GM21367 (cell line): ENCODE measurements at regions not wholly inside any gene's neighbourhood (a gene's known extent, or its start where the extent isn't known, plus 50 kb on each side); places are given as distances from the start of the nearest gene placed in this dataset.

ENCODE experiments used
- ATAC-seq: cut with Tn5 transposase; IDR thresholded peaks from one replicate; pipeline ENCODE4 v1.9.1; 2021; ENCODE audit not compliant: unreplicated experiment

DNA sequence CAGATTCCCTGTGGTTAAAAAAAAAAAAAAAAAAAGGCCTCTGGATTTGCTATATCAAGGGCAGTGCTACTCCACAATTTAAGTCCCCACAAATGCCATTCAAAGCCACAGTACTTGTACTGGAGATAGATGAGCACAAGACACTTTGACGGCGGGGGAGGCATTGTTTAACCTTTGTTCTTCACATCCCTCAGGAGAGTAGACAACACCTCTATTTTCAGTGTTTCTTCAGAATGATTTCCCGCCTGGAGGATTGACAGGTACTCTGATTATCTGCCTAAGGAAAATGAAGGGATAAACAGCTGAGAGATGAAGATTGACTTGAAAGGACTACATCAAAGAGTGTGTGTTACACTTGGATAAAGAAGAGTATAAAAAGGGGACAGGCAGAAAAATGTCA, 58.7 kb downstream of the OTOL1 start:
- ATAC-seq: no peak

DNA sequence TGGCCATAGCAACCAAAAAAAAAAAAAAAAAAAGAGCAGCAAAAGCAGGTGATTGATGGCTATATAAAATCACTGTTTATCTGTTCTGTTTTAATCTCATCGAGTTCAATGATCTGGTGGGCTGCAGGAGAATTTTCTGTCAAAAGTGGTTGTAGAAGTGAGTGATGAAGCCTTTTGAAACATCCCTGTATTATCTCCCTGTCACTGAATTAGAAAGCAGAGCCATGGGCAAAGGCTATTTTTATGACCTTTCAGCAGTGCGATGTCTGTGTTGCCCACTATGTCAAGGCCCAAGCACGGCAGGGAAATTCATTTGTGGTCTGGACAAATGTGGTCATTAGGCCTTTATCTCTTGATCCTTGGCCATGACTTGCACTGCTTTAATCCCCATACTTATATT, 59.9 kb downstream of the OTOL1 start:
- ATAC-seq: no peak

DNA sequence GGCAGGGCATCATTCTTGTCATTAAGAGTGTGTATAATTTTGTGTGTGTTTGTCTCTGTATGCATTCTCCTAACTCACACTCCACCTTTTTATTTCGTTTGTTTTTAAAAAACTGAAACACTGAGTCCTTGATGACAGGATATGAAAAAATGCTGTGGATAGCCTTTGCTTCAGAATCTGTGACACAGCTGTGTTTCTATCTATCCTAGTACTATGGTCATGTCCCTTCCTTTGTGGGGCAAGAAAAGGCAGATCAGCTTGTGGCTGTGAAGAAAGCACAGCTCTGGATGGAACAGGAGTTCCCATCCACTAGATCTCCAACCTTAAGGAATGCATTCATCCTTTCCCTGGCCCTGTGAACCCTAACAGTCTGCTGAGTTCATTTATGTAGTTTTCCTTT, 60.3 kb downstream of the OTOL1 start:
- ATAC-seq: no peak

DNA sequence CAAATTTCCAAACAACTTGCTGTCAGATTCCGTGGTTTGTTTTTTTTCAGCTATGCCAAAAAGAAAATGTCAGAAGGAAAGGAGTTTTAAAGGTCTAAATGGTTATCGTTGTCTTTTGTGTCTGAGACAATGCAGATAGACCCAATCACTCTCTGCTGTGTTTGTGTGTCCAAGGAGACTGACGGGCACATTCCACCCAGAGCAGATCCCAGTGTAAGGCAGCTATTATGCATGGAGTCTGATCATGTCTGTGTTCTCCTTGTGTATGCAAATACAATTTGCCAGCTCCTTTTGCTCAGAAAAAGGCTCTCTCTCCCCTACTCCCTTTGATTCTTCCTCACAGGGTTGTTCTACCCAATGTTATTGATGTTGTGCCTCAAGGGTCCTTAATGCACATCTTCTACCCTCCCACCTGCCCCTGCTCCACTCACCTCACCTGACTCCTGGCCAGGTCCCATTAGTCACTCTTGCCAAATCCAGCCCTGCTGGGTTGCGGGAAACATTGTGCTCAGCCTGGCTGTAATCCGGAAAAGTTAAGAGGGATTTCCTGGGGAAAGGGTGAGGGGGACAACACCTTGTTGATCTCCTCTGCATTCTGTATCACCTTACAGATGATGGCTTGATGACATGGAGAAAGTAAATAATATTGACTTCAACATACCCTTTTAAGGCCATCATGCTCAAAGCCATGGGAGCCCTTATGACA, 61.0 kb downstream of the OTOL1 start:
- no peak for ATAC-seq

DNA sequence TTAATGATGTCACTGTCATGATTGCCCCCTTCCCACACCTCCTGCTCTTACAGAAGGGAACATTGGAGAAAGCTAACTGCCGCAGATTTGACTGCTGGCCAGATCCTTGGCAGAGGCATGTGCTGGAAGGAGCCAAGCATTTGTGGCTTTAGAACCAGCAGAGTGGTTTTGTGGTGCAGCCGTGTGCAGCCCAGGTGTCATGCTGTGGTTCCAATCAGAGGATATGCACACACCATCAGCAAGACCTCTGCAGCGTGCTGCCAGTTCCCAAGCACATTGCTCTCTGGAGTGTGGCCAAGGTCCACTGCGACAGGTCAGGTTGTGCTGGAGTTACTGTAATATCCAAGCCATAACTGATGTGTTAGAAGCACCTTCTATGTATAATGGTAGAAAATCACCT, 61.6 kb downstream of the OTOL1 start:
- ATAC-seq: no peak

DNA sequence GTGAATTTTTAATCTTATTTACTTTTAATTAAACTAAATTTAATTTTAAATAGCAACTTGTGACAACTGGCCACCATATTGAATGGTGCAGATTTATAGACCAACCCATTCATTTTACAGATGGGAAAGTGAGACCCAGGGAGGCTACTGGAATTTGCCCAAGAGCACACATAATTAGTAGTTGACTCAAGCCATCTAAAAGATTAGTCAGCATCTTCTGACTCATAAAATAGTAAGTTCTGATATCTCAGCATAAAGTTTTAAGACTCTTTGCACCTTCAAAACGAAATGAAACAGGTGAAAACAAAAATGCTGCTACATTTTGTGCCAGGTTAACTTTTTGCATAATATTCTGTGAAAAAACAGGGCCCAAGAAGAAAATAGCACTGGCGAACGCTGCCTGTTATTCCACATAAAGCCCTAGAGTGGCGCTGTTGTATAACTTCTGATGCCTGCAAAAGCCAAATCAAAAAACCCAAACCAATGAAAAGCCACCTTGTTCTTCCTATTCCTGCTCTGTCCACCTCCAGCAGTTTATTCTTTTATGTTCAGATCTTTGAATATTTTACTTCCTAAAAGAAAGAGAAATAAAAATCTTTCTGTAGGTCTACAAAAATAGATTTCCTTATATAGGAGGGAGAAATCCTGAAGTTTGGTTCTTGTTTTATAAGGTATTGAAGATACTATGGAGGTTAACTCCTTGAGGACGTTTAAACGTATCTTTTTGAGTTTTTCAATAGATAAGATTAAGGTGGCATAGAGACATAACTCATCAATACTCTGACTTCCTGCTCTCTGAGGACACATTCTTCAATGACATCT, 62.8 kb downstream of the OTOL1 start:
- ATAC-seq: peak; percentile 60

DNA sequence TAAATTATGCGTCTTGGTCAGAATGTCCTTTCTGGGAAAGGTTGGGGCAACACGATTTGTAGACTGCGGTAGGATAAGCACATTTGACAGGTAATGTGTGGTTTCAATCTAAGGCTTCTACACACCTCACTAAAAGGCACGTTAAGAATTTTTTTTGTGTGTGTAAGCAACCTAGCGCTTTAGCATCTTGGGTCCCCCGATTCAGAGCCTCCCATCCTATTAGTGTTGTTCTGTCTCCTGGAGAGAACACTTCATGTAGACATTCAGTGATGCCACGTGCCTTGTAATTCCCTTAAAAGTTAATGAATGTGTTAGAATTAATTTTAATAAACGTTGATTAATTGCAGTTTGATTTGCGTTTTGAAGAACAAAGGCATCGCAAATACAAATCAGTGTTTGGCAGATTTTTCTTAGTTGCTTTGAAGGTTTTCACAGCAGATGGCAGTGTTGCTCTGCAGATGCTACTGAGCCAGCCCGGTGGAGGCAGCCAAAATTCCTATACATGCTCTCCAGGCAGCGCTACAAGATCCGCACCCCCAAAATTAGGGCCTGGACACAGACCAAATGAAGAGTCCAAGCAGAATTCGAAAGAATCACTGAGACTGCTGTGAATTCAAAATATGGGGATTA, 63.5 kb downstream of the OTOL1 start:
- ATAC-seq: no peak

DNA sequence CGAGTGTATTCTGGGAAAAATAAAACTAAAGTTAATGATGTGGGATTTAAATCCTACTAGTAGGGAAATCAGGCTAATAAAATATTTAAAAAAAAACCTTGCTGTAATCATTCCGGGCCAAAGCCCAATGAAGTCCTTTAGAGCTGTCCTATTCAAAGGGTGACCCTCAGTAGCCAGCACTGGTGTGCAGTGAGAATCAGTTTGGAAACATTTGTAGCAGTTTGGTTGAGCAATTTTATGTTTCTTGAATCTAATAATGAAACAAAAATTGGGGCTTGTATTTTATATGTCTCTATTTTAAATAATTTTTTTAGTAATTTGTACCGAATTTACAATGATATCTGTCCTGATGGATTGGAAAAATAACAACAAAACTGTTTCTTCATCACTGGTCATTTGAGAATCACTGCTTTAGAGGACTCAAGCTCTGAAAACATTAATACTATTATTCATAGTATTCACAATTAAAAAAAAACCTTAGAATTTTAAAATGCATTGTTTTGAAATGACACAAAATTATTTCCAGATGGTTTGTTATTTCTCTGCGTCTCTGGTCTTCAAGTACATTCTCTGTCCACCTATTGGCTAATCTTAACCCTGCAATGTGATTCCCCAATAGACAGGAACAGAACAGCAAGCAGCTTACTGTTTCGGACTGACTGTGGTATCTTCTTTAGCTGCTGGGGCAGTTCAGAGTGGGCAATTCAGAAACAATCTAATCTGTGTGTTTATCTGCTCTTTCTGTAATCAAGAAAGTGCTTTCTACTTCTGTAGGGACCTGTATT, 71.2 kb downstream of the OTOL1 start:
- ATAC-seq: no peak

DNA sequence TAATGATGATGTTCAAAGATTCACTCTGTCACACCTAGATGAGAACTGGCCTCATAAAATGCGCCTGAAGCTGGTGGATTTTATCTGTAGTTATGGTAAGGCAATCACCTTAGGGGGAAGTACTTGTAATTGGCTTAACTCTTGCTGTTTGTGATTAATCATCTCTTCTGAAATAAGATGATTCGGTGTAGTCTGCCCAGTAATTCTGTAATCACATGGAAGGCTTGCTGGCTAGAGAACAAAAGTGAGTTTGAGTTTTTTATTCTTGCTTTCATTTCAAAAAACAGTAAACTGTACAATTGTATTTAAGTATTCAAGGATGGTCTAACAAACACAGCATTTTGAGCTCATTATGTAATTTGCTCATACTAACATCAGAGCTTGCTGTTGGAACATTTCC, 72.1 kb downstream of the OTOL1 start:
- ATAC-seq: no peak

DNA sequence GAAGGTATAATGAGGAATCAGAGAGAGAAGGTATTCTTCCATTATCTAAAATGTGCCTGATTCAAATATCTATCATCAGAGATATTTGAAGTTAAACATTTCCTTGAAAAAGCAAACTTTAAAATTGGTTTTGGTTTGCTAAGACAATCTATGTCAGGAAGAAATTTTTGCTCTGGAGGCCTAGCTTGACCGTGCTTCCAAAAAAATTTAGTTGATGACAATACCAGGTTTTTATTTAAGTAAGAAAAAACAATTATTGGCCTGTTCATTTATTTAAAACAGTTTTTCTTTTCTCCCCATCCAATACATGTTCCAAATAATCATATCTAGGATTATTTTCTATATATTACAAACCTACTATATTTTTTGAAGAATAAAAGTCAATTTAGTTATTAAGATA, 75.3 kb downstream of the OTOL1 start:
- no peak for ATAC-seq

DNA sequence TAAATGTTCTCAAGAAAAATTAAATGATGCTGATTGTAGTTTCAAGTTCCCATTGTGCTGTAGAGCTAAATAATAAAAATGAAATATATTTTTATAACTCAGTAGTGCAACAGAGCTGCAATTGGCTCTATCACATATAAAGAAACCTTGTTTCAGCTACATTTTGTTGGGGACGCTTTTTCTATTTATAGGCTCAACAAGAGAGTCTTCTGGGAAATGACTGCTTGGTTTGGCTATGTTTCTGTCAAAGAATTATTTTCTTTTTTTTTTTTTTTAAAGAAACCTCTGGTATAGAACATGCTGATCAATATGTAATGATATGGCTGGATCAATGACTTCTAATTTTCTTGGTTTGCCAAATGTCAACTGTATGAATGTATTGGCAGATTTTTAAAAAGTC, 76.5 kb downstream of the OTOL1 start:
- no peak for ATAC-seq

DNA sequence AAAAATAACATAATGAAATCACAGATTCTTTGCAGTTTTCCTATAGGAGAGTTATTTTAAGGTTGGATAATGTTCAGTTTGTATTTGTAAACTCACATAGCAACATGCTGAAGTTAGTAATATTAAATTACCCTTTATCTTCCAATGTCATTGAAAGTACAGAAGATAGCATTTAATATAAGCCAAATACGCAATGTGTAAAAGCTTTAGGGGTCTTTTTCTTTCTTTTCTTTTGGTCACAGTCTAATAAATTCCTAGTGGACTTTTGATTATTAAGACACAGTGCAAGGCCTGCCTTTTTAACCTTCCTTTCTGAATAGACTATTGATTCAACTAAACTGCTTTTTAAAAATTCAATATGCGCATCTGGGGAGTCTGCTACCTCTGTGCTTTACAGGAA, 79.3 kb downstream of the OTOL1 start:
- ATAC-seq: no peak

DNA sequence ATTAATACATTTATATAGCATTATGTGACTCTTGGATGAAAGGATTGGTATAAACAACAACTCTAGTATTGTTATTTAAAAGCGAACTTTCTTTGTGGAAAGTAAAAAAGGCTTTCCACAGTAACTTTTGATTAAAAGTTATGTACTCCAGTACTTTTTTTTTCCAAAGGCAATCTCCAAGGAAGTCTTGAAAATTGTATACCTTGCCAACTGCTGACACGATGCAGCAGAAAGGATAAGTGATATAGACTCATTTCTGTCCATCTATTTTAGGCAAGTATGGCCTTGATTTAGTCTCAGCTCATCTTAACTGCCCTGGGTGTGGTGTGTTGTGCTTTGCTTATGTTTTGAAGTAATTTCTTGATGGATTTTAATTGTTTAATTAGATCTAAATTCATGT, 79.7 kb downstream of the OTOL1 start:
- no peak for ATAC-seq

DNA sequence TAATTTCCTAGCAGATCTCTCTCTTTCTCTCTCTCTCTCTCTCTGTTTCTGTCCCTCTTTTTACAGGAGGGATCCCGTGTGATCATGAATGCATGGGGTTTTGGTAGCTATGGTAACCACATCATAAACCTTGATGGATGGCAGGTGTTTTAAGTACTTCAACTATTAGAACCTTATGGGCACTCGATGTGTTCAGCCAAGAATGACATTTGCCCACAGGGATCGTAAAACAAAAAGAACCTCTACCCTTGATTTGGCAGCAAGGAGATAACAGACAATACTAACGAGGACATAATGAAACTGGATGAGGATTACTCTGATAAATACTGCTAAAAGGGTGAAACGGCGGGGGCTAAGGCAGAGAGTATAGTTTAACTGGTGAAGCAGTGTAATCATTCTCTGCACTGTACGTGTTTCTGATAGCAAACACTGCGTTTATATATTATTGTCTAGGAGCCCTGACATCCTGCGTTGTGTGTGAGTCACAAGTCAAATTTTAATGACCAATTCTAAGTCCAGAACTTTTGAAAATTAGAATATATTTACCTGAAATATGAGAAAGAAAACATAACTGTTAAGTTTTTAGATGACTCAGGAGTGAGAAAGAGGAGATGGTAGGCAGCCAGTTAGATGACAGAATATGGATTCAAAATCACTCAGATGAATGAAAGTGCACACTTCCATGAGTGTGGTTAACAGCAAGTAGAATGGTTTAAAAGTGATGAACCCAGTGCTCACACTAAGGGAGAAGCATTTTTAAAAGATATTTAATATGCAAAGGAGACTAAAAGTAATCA, 80.3 kb downstream of the OTOL1 start:
- no peak for ATAC-seq

DNA sequence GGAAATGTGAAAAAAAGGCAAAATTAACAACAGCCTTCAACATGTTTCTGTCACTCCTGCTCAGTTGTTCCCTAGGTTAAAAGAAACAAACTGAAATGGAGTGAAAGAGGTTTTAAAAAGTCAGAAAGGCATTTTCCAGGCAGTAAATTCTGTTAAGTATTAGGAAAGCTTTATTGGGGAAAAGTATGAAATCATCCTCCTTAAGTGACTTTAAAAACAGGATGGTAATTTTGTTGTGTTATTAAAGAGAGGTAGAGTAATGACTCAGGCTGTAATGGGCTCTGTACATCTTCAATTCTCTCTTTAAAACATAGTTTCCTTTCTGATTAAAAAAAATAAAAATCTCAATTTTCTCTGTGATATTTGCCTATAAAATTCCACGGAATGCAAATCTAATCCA, 81.1 kb downstream of the OTOL1 start:
- no peak for ATAC-seq

DNA sequence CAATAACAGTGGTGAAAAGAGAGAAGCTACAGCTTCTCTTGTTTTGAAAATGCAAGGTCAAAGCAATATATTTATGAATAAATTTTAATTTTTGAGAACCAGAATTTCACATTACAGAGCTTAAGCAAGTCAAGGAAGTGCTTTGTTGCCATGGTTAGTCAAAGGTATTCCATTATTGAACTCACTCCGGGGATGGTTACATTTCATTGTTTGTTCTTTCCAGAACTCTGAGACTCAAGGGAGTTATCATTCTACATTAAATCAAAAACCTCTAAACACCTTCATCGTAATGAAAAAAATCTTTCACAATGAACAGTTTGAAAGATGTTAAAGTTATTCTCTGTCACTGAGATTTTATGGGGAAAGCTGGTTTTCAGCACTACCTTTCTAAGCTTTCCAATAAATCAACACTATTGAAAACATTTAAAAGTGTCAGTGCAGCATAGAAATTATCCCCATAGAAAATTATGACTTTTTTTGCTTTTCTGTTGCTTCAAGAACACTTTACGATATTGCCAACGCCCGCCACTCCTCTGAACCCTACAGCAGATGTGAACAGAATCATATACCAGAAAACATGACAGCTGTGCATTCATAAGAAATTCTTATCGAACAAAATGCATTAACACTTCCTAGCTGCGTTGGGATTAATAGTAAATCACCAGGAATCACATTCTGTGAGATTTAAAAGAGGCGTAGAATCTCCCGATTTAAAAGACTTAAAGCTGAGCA, 83.0 kb downstream of the OTOL1 start:
- no peak for ATAC-seq

DNA sequence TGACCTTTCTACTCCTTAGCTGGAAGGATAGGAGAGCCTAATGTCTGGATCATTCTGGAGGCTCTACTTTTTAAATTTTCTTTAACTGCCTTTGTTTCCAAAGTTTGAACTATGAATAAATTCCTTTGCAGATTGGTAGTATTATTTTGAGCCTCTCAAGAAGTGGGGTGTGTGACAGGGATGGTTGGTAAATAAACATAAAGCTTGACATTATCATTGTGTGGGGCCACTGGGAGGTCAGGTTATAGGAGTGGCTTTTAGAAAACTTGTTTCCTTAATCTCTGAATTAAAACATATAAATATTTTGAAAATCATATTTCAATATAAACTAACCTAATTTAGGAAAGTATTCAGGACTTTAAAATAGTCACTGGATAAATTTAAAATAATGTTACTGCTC, 89.3 kb downstream of the OTOL1 start:
- ATAC-seq: no peak

DNA sequence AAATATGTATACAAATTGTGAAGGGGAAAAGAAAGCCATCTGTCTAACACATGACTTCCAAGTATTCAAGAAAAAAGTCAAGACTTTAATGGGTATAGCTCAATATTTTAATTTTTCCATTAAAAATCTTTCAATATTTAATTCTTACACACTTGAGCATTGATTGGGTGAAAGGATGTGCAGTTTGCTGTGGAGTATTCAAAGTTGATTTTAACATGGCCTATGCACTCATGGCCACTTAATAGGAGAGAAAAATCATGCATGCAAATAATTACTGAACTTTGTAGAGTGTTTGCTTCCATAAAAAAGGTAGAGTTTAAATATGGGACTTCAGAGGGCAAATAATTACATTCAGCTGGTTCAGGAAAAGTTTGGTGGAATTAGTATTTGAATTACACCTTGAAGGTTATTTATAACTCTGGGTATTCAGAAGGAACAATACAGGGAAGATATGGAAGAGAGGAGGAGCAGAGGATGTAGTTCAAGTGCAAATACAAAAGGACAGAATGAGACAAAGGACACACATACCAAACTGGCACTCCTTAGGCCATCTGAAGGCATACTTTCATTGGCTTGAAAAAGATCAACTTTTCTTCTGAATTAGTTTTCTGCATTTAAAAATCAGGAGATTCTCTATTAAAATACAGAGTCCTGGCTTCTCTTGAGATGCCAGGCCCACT, 90.1 kb downstream of the OTOL1 start:
- ATAC-seq: no peak

DNA sequence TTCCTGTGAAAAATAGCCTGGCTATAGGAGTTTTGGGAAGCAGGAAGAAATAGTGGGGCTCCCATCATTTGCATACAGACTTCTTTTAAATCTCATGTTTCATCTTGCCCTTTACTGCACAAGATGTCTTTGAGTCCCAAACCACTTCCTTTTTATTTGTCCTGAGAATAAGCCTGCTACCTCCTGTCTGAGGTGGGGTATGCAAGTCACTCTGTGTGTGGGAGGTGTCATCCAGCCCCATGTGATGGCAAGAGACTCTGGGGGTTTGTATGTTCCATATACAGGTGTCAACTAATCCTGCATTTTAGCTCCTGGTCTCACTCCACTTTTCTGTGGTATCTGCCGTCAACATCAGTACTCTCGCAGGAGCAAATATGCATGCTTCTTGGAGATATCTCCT, 102.0 kb downstream of the OTOL1 start:
- ATAC-seq: no peak
